SK-N-MC (cell line): ENCODE measurements at regions not wholly inside any gene's neighbourhood (a gene's known extent, or its start where the extent isn't known, plus 50 kb on each side); places are given as distances from the start of the nearest gene placed in this dataset.

Experiments
- DNase-seq: peaks from one replicate; pipeline ENCODE4 v3.0.0-alpha.2; 2011; ENCODE audit warnings: low read depth, low spot score
- H3K27ac ChIP-seq: fragments of 200-600 bp; sonication (generic); 2 replicates; pipeline ENCODE4 v1.5.1; 2016; ENCODE audit warnings: mixed run types
- H3K36me3 ChIP-seq: fragments of 200-600 bp; sonication (generic); 2 replicates; pipeline ENCODE4 v1.6.1; 2017; ENCODE audit warnings: antibody characterized with exemption, low read length, mixed read lengths; ENCODE audit not compliant: insufficient read depth
- H3K4me3 ChIP-seq: fragments of 200-600 bp; sonication (generic); 2 replicates; pipeline ENCODE4 v1.5.1; 2016
- H3K9ac ChIP-seq: fragments of 200-600 bp; sonication (generic); 2 replicates; pipeline ENCODE4 v1.8.0; 2017; ENCODE audit warnings: mixed run types, mixed read lengths; ENCODE audit not compliant: insufficient read length
- H3K9me3 ChIP-seq: fragments of 200-600 bp; sonication (generic); 2 replicates; pipeline ENCODE4 v1.6.1; 2017; ENCODE audit warnings: low read depth, mild to moderate bottlenecking, antibody characterized with exemption, low read length, moderate library complexity, mixed read lengths
- EZH2 ChIP-seq: fragments of 200-600 bp; sonication (generic); IDR thresholded peaks from one replicate; pipeline ENCODE4 v1.6.1; 2017; ENCODE audit warnings: antibody characterized with exemption
- FOXP2 ChIP-seq: optimal IDR thresholded peaks from 2 replicates; pipeline ENCODE3; 2011; ENCODE audit warnings: mild to moderate bottlenecking, moderate library complexity; ENCODE audit not compliant: insufficient read depth; ENCODE audit errors: extremely low read length, control extremely low read depth
- POLR2AphosphoS5 ChIP-seq: IDR thresholded peaks from 2 replicates; pipeline ENCODE4 v1.6.1; 2012; ENCODE audit warnings: mild to moderate bottlenecking, low read depth, low read length, borderline replicate concordance

- no peak overlapping the region for H3K27ac ChIP-seq
These were observed 438.0 kb upstream of the CELF2 start for GRCh38 chr10:10579709-10580108.

GRCh38 chr10:10584161-10584560 lies 433.5 kb upstream of the CELF2 start:
- DNase-seq: no peak
- no peak for TF ChIP-seq POLR2AphosphoS5
- TF ChIP-seq EZH2: no peak
- TF ChIP-seq FOXP2: no peak
- Histone ChIP-seq H3K9me3 (no peaks in the 10 kb centered on the region), H3K9ac (no peak overlapping the region), H3K27ac (no peak overlapping the region), H3K4me3 (no peak overlapping the region), H3K36me3 (no peaks in the 10 kb centered on the region)

More at GRCh38 chr10:10579709-10580108, 438.0 kb upstream of the CELF2 start:
- H3K9me3 ChIP-seq: no peaks in the 10 kb centered on the region
- no peak overlapping the region for H3K4me3 ChIP-seq
- no peaks in the 10 kb centered on the region for H3K36me3 ChIP-seq
- DNase-seq: no peak
- TF ChIP-seq EZH2 (no peak), POLR2AphosphoS5 (no peak), FOXP2 (no peak)
- no peak overlapping the region for H3K9ac ChIP-seq

GRCh38 chr10:10587744-10588393 lies 429.8 kb upstream of the CELF2 start:
- H3K9me3 ChIP-seq: no peaks in the 10 kb centered on the region
- no peak for DNase-seq
- no peak for TF ChIP-seq EZH2
- TF ChIP-seq FOXP2: no peak
- no peak for TF ChIP-seq POLR2AphosphoS5
- no peak overlapping the region for H3K27ac ChIP-seq
- H3K36me3 ChIP-seq: no peaks in the 10 kb centered on the region
- H3K9ac ChIP-seq: no peak overlapping the region
- H3K4me3 ChIP-seq: no peak overlapping the region

GRCh38 chr10:10589540-10590303 lies 427.9 kb upstream of the CELF2 start:
- H3K4me3 ChIP-seq: no peak overlapping the region
- no peaks in the 10 kb centered on the region for H3K36me3 ChIP-seq
- H3K9me3 ChIP-seq: no peaks in the 10 kb centered on the region
- no peak overlapping the region for H3K9ac ChIP-seq
- no peak overlapping the region for H3K27ac ChIP-seq
- DNase-seq: no peak
- TF ChIP-seq EZH2 (no peak), FOXP2 (no peak), POLR2AphosphoS5 (no peak)

GRCh38 chr10:10591715-10592341 lies 425.8 kb upstream of the CELF2 start:
- Histone ChIP-seq H3K4me3 (no peak overlapping the region), H3K9ac (no peak overlapping the region), H3K27ac (no peak overlapping the region), H3K9me3 (no peaks in the 10 kb centered on the region), H3K36me3 (no peaks in the 10 kb centered on the region)
- DNase-seq: no peak
- no peak for TF ChIP-seq EZH2
- TF ChIP-seq FOXP2: no peak
- no peak for TF ChIP-seq POLR2AphosphoS5

GRCh38 chr10:10596256-10596655 lies 421.4 kb upstream of the CELF2 start:
- Histone ChIP-seq H3K9me3 (no peaks in the 10 kb centered on the region), H3K36me3 (no peaks in the 10 kb centered on the region), H3K27ac (no peak overlapping the region), H3K4me3 (no peak overlapping the region), H3K9ac (no peak overlapping the region)
- TF ChIP-seq FOXP2: no peak
- no peak for DNase-seq

GRCh38 chr10:10598297-10598696 lies 419.4 kb upstream of the CELF2 start:
- Histone ChIP-seq H3K9me3 (no peaks in the 10 kb centered on the region), H3K4me3 (no peak overlapping the region), H3K9ac (no peak overlapping the region), H3K36me3 (no peaks in the 10 kb centered on the region), H3K27ac (no peak overlapping the region)
- no peak for TF ChIP-seq FOXP2
- no peak for TF ChIP-seq EZH2
- no peak for TF ChIP-seq POLR2AphosphoS5
- no peak for DNase-seq

GRCh38 chr10:10600004-10600403 lies 417.7 kb upstream of the CELF2 start:
- no peak overlapping the region for H3K27ac ChIP-seq
- TF ChIP-seq EZH2: no peak
- TF ChIP-seq POLR2AphosphoS5: no peak
- no peak for TF ChIP-seq FOXP2
- no peak overlapping the region for H3K9ac ChIP-seq
- no peaks in the 10 kb centered on the region for H3K9me3 ChIP-seq
- no peaks in the 10 kb centered on the region for H3K36me3 ChIP-seq
- H3K4me3 ChIP-seq: no peak overlapping the region
- DNase-seq: no peak
